Trophoblast cell (in vitro differentiated cells and primary cell): ENCODE measurements at regions not wholly inside any gene's neighbourhood (a gene's known extent, or its start where the extent isn't known, plus 50 kb on each side); places are given as distances from the start of the nearest gene placed in this dataset.
A peak's percentile ranks its signal among the peaks of the same experiment; 100 is the strongest.

Experiments
- DNase-seq, 2 donors: peaks; one replicate each; pipeline ENCODE4 v3.0.0-alpha.2; 2016
- H2AFZ ChIP-seq: 2 replicates; pipeline ENCODE4 v1.6.1; 2013; ENCODE audit warnings: low read length, moderate library complexity, mild to moderate bottlenecking; ENCODE audit not compliant: insufficient read depth, poor library complexity
- H2AK5ac ChIP-seq: 2 replicates; pipeline ENCODE4 v1.6.1; 2013; ENCODE audit warnings: mild to moderate bottlenecking, low read length
- H2BK120ac ChIP-seq: 2 replicates; pipeline ENCODE4 v1.6.1; 2013; ENCODE audit warnings: low read length, mild to moderate bottlenecking, moderate library complexity; ENCODE audit not compliant: insufficient read depth, poor library complexity
- H2BK12ac ChIP-seq: 2 replicates; pipeline ENCODE4 v1.6.1; 2013; ENCODE audit warnings: mild to moderate bottlenecking, low read length, moderate library complexity
- H2BK5ac ChIP-seq: 2 replicates; pipeline ENCODE4 v1.6.1; 2013; ENCODE audit warnings: low read length, low read depth, moderate library complexity, mild to moderate bottlenecking; ENCODE audit not compliant: poor library complexity
- H3K14ac ChIP-seq: 2 replicates; pipeline ENCODE4 v1.6.1; 2013; ENCODE audit warnings: mild to moderate bottlenecking, low read length
- H3K18ac ChIP-seq: 2 replicates; pipeline ENCODE4 v1.6.1; 2013; ENCODE audit warnings: mild to moderate bottlenecking, low read length
- H3K23ac ChIP-seq: 2 replicates; pipeline ENCODE4 v1.6.1; 2013; ENCODE audit warnings: low read length
- H3K27ac ChIP-seq: 2 replicates; pipeline ENCODE4 v1.5.1; 2013; ENCODE audit warnings: low read depth, mild to moderate bottlenecking, inconsistent platforms, low read length, moderate library complexity
- H3K27me3 ChIP-seq: 2 replicates; pipeline ENCODE4 v1.6.1; 2013; ENCODE audit warnings: inconsistent platforms, mild to moderate bottlenecking, low read length, moderate library complexity; ENCODE audit not compliant: insufficient read depth
- H3K36me3 ChIP-seq, 2 experiments: 1 replicate in 1 of 2; 2 replicates in 1 of 2; pipeline ENCODE4 v1.6.1; 2013; ENCODE audit warnings: low read length in 2 of 2, mild to moderate bottlenecking in 2 of 2, moderate library complexity in 1 of 2; ENCODE audit not compliant: insufficient read depth in 2 of 2, control insufficient read depth in 1 of 2
- H3K4ac ChIP-seq: 2 replicates; pipeline ENCODE4 v1.6.1; 2013; ENCODE audit warnings: low read depth, mild to moderate bottlenecking, low read length, moderate library complexity
- H3K4me1 ChIP-seq, 2 experiments: 1 replicate in 1 of 2; 2 replicates in 1 of 2; pipeline ENCODE4 v1.6.1; 2013; ENCODE audit warnings: low read length in 2 of 2, mild to moderate bottlenecking in 2 of 2, moderate library complexity in 1 of 2; ENCODE audit not compliant: insufficient read depth in 2 of 2, control insufficient read depth in 1 of 2
- H3K4me2 ChIP-seq: 2 replicates; pipeline ENCODE4 v1.6.1; 2013; ENCODE audit warnings: inconsistent platforms, mild to moderate bottlenecking, low read length, moderate library complexity
- H3K4me3 ChIP-seq: 2 replicates; pipeline ENCODE4 v1.5.1; 2013; ENCODE audit warnings: mild to moderate bottlenecking, low read depth, low read length, inconsistent platforms
- H3K79me1 ChIP-seq: one replicate; pipeline ENCODE4 v1.6.1; 2013; ENCODE audit warnings: low read length
- H3K79me2 ChIP-seq: 2 replicates; pipeline ENCODE4 v1.6.1; 2013; ENCODE audit warnings: low read length, mild to moderate bottlenecking; ENCODE audit not compliant: control insufficient read depth, insufficient read depth, poor library complexity
- H3K9ac ChIP-seq: 2 replicates; pipeline ENCODE4 v1.6.1; 2013; ENCODE audit warnings: mild to moderate bottlenecking, low read length
- H3K9me3 ChIP-seq: 2 replicates; pipeline ENCODE4 v1.6.1; 2013; ENCODE audit warnings: low read depth, mild to moderate bottlenecking, control low read depth, inconsistent platforms, low read length; ENCODE audit not compliant: insufficient read depth
- H4K12ac ChIP-seq: 2 replicates; pipeline ENCODE4 v1.6.1; 2013; ENCODE audit warnings: low read depth, mild to moderate bottlenecking, low read length, moderate library complexity
- H4K8ac ChIP-seq: 2 replicates; pipeline ENCODE4 v1.6.1; 2013; ENCODE audit warnings: low read depth, mild to moderate bottlenecking, low read length, moderate library complexity
- H4K91ac ChIP-seq: one replicate; pipeline ENCODE4 v1.6.1; 2013; ENCODE audit warnings: low read depth, mild to moderate bottlenecking, low read length, moderate library complexity
- whole genome bisulfite sequencing: extraction: QIAGEN DNeasy Blood & Tissue Kit; methylation state at CpG from one replicate; pipeline ENCODE4 v1.1.7; 2013; ENCODE audit warnings: missing lambda C conversion rate; ENCODE audit not compliant: insufficient read length, insufficient coverage; ENCODE audit errors: extremely low coverage; 5-methylcytosine and 5-hydroxymethylcytosine counted together

DNA sequence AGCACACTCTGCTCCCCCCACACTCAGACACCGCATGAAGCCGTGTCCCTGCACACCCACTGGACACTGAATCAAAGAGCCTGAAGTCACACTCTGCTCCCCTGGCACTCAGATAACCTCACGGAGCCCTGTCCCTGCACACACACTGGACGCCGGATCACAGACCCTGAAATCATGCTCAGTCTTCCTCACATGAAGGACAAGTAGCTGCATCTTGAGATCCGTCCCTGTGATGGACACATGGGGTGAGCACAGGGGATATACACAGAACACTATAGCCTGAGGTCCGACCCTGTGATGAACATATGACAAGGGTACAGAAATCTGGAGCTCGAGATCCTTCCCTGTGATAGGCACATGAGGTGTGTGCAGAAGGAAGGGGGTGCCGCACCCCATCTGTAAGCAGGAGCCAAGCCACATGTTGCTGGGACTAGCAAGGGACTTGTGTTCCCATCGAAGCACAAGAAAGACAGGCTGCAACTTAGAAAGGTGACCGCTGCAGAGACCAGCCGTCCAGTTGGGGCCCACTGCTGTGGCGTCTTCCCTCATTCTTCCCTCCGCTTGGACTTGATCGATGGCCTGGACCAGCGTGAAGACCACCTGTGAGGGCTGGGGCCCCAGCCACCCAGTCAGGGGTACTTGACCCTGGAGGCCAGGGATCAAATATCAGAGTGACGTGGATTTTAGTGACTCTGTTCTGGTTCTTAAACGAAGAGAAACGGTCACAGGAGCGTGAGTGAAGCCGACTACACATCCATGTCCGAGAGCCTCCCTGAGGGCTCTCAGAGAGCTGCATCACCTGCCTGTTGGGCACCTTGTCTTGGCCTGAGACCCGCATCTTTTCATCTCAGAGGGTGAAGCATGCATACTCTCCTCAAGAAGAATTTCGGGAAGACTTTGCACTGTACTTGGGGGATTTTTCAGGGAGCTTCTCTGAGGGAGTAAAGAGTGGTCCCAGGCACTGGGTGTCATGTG is 391.7 kb upstream of the SALL3 start:
- no peak overlapping the region for H2AK5ac ChIP-seq
- H2BK120ac ChIP-seq = no peak overlapping the region
- no peak overlapping the region for H3K4me3 ChIP-seq
- H3K27me3 ChIP-seq = no peaks in the 10 kb centered on the region
- no peak overlapping the region for H3K23ac ChIP-seq
- H3K4me2 ChIP-seq = no peak overlapping the region
- H3K18ac ChIP-seq = no peak overlapping the region
- H3K4ac ChIP-seq = no peak overlapping the region
- H3K4me1 ChIP-seq = no peaks in the 10 kb centered on the region
- H3K9me3 ChIP-seq = no peaks in the 10 kb centered on the region
- no peak overlapping the region for H3K27ac ChIP-seq
- no peaks in the 10 kb centered on the region for H3K36me3 ChIP-seq
- H2BK12ac ChIP-seq = no peak overlapping the region
- no peak overlapping the region for H4K12ac ChIP-seq
- H3K79me1 ChIP-seq = no peaks in the 10 kb centered on the region
- no peak overlapping the region for H3K9ac ChIP-seq
- no peak overlapping the region for H3K14ac ChIP-seq
- H4K8ac ChIP-seq = no peak overlapping the region
- no peaks in the 10 kb centered on the region for H3K79me2 ChIP-seq
- no peak overlapping the region for H2BK5ac ChIP-seq
- DNase-seq = no peak
- H4K91ac ChIP-seq = no peak overlapping the region
- H2AFZ ChIP-seq = no peak overlapping the region
- WGBS = no CpG with 5 or more reads among the region's 24 CpGs

DNA sequence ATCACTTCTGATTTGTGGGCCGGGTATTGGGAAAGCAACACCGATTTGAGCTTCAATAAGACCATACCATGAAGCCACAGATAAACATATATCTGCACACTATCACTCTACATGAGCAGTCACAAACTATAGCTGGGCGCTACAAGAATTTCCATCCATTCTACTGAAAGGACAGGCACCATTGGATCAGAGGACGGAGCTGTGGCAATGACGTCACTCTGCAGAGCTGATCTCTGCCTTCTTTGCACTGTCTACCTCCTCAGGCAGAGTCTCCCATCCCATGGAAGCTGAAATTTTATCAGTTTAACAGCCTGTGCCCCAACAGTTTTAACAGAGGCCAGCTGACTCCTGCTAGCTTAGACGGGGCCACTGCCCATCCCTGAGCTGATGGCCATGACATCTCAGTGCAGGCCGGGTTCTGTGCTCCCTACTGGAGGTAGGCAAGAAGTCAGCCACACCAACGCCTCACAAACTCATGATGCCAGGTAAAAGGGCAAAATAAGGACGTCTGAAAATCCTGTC is 389.6 kb upstream of the SALL3 start:
- Histone ChIP-seq H3K79me2 (no peaks in the 10 kb centered on the region), H3K4me2 (no peak overlapping the region), H3K4me3 (peak overlapping the region; percentile 20), H2BK12ac (no peak overlapping the region), H4K8ac (no peak overlapping the region), H3K27me3 (no peaks in the 10 kb centered on the region), H2BK5ac (no peak overlapping the region), H3K4ac (no peak overlapping the region), H4K91ac (no peak overlapping the region), H2BK120ac (no peak overlapping the region), H3K9me3 (no peaks in the 10 kb centered on the region), H2AFZ (no peak overlapping the region), H2AK5ac (no peak overlapping the region), H3K27ac (no peak overlapping the region), H4K12ac (no peak overlapping the region), H3K23ac (no peak overlapping the region), H3K79me1 (no peaks in the 10 kb centered on the region), H3K4me1 (no peaks in the 10 kb centered on the region), H3K18ac (no peak overlapping the region), H3K9ac (no peak overlapping the region), H3K36me3 (no peaks in the 10 kb centered on the region), H3K14ac (no peak overlapping the region)
- no peak for DNase-seq
- WGBS = no CpG with 5 or more reads among the region's 9 CpGs

DNA sequence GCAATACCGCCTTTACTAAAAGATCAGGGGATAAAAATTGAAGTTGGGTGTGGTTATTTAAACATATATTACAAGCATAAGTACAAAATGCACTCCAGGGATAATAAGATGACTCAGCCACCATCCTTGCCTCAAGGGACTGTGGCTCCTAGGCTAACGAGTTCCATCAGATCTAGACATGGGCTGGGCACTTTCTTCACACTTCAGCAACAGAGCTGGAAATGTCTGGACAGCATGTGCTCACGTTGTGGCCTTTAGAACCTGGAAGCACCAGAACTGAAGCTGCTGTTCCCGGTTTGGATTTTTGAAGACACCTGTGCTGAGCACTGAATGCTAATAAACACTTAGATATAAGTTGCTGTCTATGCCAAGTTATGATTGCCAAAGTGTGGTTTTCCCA is 384.2 kb upstream of the SALL3 start:
- Histone ChIP-seq H3K23ac (no peak overlapping the region), H4K8ac (no peak overlapping the region), H2BK5ac (no peak overlapping the region), H3K9ac (no peak overlapping the region), H3K4ac (no peak overlapping the region), H4K91ac (no peak overlapping the region), H2BK120ac (no peak overlapping the region), H3K79me1 (no peaks in the 10 kb centered on the region), H3K4me1 (no peaks in the 10 kb centered on the region), H3K27ac (no peak overlapping the region), H2AFZ (no peak overlapping the region), H3K4me2 (no peak overlapping the region), H3K9me3 (peaks cover 2% of the 10 kb centered on the region), H3K36me3 (no peaks in the 10 kb centered on the region), H2AK5ac (no peak overlapping the region), H4K12ac (no peak overlapping the region), H3K14ac (no peak overlapping the region), H3K79me2 (no peaks in the 10 kb centered on the region), H3K27me3 (no peaks in the 10 kb centered on the region), H3K18ac (no peak overlapping the region), H2BK12ac (no peak overlapping the region), H3K4me3 (no peak overlapping the region)
- DNase-seq = no peak
- WGBS = no CpG with 5 or more reads among the region's 4 CpGs

DNA sequence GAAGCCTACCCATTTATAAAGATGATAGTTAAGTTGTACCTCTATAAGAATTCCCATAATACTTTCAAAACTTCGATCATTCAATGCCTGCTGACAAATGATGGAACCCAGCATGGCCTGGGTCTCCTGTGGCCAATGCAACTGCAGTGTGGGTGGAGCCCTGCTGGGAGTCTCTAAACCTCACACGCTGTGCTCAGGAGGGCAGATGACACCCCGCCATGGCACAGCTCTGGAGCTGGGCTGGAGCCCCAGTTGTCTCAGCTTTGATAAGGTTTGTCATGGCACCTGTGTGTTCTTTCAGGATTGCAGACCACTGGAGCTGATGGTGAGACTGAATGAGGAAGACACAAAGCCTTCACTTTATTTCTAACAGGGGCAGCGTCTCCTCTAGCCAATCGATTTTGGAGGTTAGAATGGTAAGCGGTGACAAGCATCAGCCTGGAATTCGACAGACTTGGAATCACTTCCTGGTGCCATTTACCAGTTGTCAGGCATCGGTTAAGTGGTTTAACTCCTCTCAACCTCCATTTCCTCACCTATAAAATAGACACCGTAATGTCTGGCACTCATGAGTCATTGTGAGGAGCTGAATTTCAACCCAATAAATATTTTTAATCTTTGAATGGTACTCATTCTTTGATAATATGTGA is 383.6 kb upstream of the SALL3 start:
- Histone ChIP-seq H3K23ac (no peak overlapping the region), H3K79me2 (no peaks in the 10 kb centered on the region), H3K9me3 (peaks cover 2% of the 10 kb centered on the region), H3K9ac (no peak overlapping the region), H4K8ac (no peak overlapping the region), H3K79me1 (no peaks in the 10 kb centered on the region), H2AFZ (no peak overlapping the region), H2AK5ac (no peak overlapping the region), H2BK12ac (no peak overlapping the region), H2BK120ac (no peak overlapping the region), H3K4me1 (no peaks in the 10 kb centered on the region), H3K4me2 (no peak overlapping the region), H3K36me3 (no peaks in the 10 kb centered on the region), H3K14ac (no peak overlapping the region), H4K12ac (no peak overlapping the region), H3K4me3 (no peak overlapping the region), H3K27ac (no peak overlapping the region), H4K91ac (no peak overlapping the region), H2BK5ac (no peak overlapping the region), H3K4ac (no peak overlapping the region), H3K18ac (no peak overlapping the region), H3K27me3 (no peaks in the 10 kb centered on the region)
- WGBS = no CpG with 5 or more reads among the region's 9 CpGs
- no peak for DNase-seq
